ENCODE measurements at regions not wholly inside any gene's neighbourhood (a gene's known extent, or its start where the extent isn't known, plus 50 kb on each side); places are given as distances from the start of the nearest gene placed in this dataset.

GRCh38 chr11:22510741-22511140 lies 114.9 kb downstream of the FANCF start:
- no peaks in the 10 kb centered on the region for H3K79me2 ChIP-seq (ENCODE audit: control insufficient read depth, insufficient read depth, low read length)
- no peak overlapping the region for H3K4me3 ChIP-seq
- no peak for FAIRE-seq
- no peak overlapping the region for H3K9ac ChIP-seq (ENCODE audit: control insufficient read depth, insufficient read depth, low read length)
- no peak for DNase-seq (ENCODE audit: low read depth, low spot score)
- no peaks in the 10 kb centered on the region for H3K36me3 ChIP-seq (ENCODE audit: control insufficient read depth in 2 of 2, insufficient read depth in 2 of 2, low read length in 1 of 2)
- SMC1A ChIA-PET (ENCODE audit: uncharacterized antibody, unreplicated experiment) = no interaction called here
- no peaks in the 10 kb centered on the region for H4K20me1 ChIP-seq (ENCODE audit: control insufficient read depth, insufficient read depth)
- POLR2A ChIA-PET = no interaction called here
- no peaks in the 10 kb centered on the region for H3K4me1 ChIP-seq (ENCODE audit: control insufficient read depth, insufficient read depth, low read length)
- H3K4me2 ChIP-seq (ENCODE audit: control insufficient read depth, insufficient read depth) = no peak overlapping the region
- no peak overlapping the region for H3K27ac ChIP-seq (ENCODE audit: control insufficient read depth, insufficient read depth)
- intact Hi-C loops (cut with micrococcal nuclease; ENCODE audit: unreplicated experiment) = no loop called here
- in situ Hi-C loops (cut with MboI) = no loop called here
- no peaks in the 10 kb centered on the region for H3K27me3 ChIP-seq (replicated peaks in 1 of 2; ENCODE audit: control insufficient read depth in 2 of 2, insufficient read depth in 2 of 2, low read length in 1 of 2)
- RAD21 ChIA-PET (ENCODE audit: unreplicated experiment) = no interaction called here
- no peak for TF ChIP-seq CEBPB (IDR thresholded peaks at IDR 0.05; ENCODE audit: borderline replicate concordance in 1 of 2, low read depth in 2 of 2, low read length in 2 of 2)
- no peak for TF ChIP-seq ZBED1 (IDR thresholded peaks at IDR 0.05; ENCODE audit: borderline replicate concordance)
- TF ChIP-seq ELK1 (IDR thresholded peaks at IDR 0.05; ENCODE audit: low read depth, low read length) = no peak
- no peak for TF ChIP-seq TCF3 (IDR thresholded peaks at IDR 0.05; ENCODE audit: borderline replicate concordance, insufficient read depth, low read depth, low read length)
- no peak for TF ChIP-seq ZNF592 (IDR thresholded peaks at IDR 0.05)
- TF ChIP-seq PKNOX1 (IDR thresholded peaks at IDR 0.05) = no peak
- TF ChIP-seq NRF1 (conservative IDR thresholded peaks at IDR 0.05; ENCODE audit: low read depth, low read length) = no peak
- TF ChIP-seq CBFB (IDR thresholded peaks at IDR 0.05; ENCODE audit: low read depth) = no peak
- TF ChIP-seq MYB (IDR thresholded peaks at IDR 0.05; ENCODE audit: borderline replicate concordance, low read depth, low read length) = no peak
- no peak for TF ChIP-seq ETV6 (conservative IDR thresholded peaks at IDR 0.05 in 1 of 2, IDR thresholded peaks at IDR 0.05 in 1 of 2; ENCODE audit: borderline replicate concordance in 1 of 2, low read depth in 1 of 2)
- no peak for TF ChIP-seq RFX5 (IDR thresholded peaks at IDR 0.05; ENCODE audit: low read depth, low read length)
- TF ChIP-seq POLR2AphosphoS2 (IDR thresholded peaks at IDR 0.05; ENCODE audit: low read depth, low read length) = no peak
- TF ChIP-seq SIN3A (IDR thresholded peaks at IDR 0.05; ENCODE audit: low read depth, low read length) = no peak
- no peak for TF ChIP-seq MYC (IDR thresholded peaks at IDR 0.05; ENCODE audit: insufficient read depth, insufficient read length, insufficient replicate concordance, low read length, severe bottlenecking)
- BruUV-seq (replicated peaks) = no TSS peak
- no peaks in the 10 kb centered on the region for H3K9me3 ChIP-seq (replicated peaks; ENCODE audit: control insufficient read depth, insufficient read depth, low read length)
- H2AFZ ChIP-seq (ENCODE audit: control insufficient read depth, low read depth, low read length) = no peak overlapping the region
- CTCF ChIA-PET = no interaction called here
- ATAC-seq = no peak
- WGBS (ENCODE audit: insufficient coverage, insufficient replicate concordance, low lambda C conversion rate, missing lambda C conversion rate) = 0% methylated on average over 2 of the region's 2 CpGs
